22Rv1 (cell line): ENCODE measurements at regions not wholly inside any gene's neighbourhood (a gene's known extent, or its start where the extent isn't known, plus 50 kb on each side); places are given as distances from the start of the nearest gene placed in this dataset.

ENCODE experiments used
- CTCF ChIP-seq: fragments of 450-650 bp; IDR thresholded peaks from 2 replicates; pipeline ENCODE4 v1.5.1; 2017; ENCODE audit warnings: mild to moderate bottlenecking
- ZFX ChIP-seq: fragments of 450-650 bp; IDR thresholded peaks from 2 replicates; pipeline ENCODE4 v1.6.1; 2017; ENCODE audit warnings: antibody characterized with exemption, borderline replicate concordance

GRCh38 chr2:8266563-8266962 lies 415.3 kb upstream of the ID2 start:
- TF ChIP-seq CTCF (no peak), ZFX (no peak)
